Lung microvascular endothelial cell (primary cell): ENCODE measurements at regions not wholly inside any gene's neighbourhood (a gene's known extent, or its start where the extent isn't known, plus 50 kb on each side); places are given as distances from the start of the nearest gene placed in this dataset.

Experiments used
- DNase-seq, 2 donors: peaks; one replicate each; pipeline versions ENCODE4 v3.0.0 to v3.0.0-alpha.2; 2010; ENCODE audit warnings: low read depth in 2 of 2

DNA sequence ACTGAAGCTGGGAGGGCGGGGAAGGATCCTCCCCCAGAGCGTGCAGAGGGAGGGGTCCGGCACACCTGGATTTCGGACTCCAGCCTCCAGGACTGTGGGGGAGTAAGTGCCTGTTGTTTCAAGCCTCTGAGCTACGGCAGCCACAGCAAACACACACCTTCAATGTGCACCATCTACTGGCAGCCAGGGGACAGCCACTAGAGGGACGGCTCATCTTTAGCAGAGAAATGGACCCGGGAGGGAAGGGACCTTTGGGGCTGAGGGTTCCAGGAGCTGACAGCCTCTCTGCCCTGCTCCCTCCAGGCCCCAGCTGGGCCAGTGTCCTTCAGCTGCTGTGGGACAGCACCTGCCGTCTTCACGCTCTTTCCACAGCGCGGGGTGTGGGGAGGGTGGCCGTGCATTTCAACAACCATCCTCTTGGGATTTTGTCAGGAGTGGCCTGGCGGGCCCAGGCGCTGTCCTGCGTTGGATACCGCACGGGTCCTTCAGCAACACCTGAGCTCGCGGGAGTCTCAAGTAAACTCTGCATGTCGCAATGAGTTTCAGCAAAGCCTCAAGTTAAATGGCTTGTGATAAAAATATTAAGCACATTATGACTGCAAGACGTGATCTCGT, 209.2 kb upstream of the C14orf180 start:
- DNase-seq, result peak in 1 of 2 donors; percentile 70

- no peak for DNase-seq
These were observed 208.5 kb upstream of the C14orf180 start for GRCh38 chr14:104371031-104371430.

DNA sequence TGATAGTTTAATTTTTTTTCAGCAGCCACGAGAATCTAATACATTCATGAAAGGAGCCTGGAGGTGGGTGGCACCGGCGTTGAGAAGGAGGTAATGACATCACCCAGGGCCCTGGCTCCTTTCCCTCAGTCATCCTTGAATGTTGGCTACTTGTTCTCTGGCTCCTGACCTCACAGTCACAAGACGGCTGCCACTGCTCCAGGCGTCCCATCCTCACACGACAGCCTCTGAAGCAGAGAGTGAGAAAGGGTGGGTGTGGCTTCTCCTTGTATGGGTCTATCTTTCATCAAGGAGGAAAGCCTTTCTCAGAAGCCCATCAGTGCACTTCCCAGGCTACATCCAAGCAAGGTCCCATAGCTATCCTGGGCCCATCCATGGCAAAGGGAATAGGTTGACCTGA, 207.6 kb upstream of the C14orf180 start:
- DNase-seq, result no peak

- DNase-seq, result no peak
These were observed 207.0 kb upstream of the C14orf180 start for GRCh38 chr14:104372390-104373054.

GRCh38 chr14:104373055-104373854, 206.3 kb upstream of the C14orf180 start:
- DNase-seq, result no peak

GRCh38 chr14:104373855-104374717, 205.5 kb upstream of the C14orf180 start:
- DNase-seq, result no peak

DNA sequence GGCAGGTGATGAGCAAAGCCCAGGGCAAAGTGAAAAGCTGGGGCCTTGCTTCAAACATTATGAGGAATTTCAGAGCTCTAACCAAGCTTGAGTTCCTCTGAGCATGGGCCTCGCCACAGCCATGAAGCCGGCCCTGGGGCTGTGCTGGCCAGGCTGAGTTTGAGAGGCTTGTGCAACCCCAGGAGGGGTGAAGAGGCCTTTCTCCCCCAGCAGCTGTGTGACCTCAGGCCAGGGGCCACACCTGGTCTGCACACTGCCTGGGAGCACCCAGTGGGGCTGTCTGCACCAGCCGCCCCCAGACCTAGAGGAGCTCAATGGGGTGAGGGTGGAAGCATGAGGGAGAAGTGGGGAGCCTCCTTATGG, 204.9 kb upstream of the C14orf180 start:
- DNase-seq, result no peak

- DNase-seq, result no peak
These were observed 203.9 kb upstream of the C14orf180 start for GRCh38 chr14:104375551-104376201.

GRCh38 chr14:104376202-104377140, 203.1 kb upstream of the C14orf180 start:
- DNase-seq, result no peak

GRCh38 chr14:104377256-104377655, 202.3 kb upstream of the C14orf180 start:
- no peak for DNase-seq

DNA sequence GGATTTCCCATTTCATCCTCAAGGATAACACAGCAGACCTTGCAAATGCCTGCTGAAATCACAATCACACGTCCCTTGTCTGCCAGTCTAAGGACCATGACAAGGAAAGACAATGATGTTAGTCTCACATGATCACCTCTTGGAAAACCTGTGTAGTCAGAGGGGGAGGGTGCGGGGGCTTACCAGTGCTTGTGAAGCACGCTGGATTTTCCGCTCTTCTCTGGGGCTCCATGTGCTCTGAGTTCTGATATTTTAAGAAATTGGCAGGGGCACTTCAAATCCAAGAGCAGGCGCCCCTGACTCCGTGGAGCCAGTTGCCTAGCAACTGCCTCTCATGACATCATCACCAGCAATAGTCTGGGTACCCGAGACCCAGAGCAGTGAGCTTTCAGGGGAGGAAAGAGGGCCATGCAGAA, 200.9 kb upstream of the C14orf180 start:
- no peak for DNase-seq

- DNase-seq, result no peak
These were observed 197.0 kb upstream of the C14orf180 start for GRCh38 chr14:104382361-104383087.

GRCh38 chr14:104383088-104383995, 196.2 kb upstream of the C14orf180 start:
- DNase-seq, result no peak

GRCh38 chr14:104383996-104384775, 195.4 kb upstream of the C14orf180 start:
- no peak for DNase-seq

- no peak for DNase-seq
These were observed 194.8 kb upstream of the C14orf180 start for GRCh38 chr14:104384776-104385071.

GRCh38 chr14:104385111-104385510, 194.5 kb upstream of the C14orf180 start:
- DNase-seq, result no peak

GRCh38 chr14:104385531-104386101, 193.9 kb upstream of the C14orf180 start:
- DNase-seq, result no peak
